Pancreas (tissue), 10 donors: ENCODE measurements at regions not wholly inside any gene's neighbourhood (a gene's known extent, or its start where the extent isn't known, plus 50 kb on each side); places are given as distances from the start of the nearest gene placed in this dataset.

ENCODE experiments used
- ATAC-seq, 4 donors: fragments of 200-7000 bp; cut with Tn5 transposase; one replicate each; pipeline versions ENCODE4 v1.8.0 to v1.9.1; 2020; ENCODE audit warnings: mild to moderate bottlenecking in 4 of 4, moderate library complexity in 4 of 4
- DNase-seq, 6 donors: peaks; one replicate each; pipeline ENCODE4 v3.0.0-alpha.2; 2020
- FAIRE-seq: peaks from 2 replicates; lab custom pipeline; 2012; peaks lifted over from hg19 to GRCh38; lab: Jason Lieb, UNC
- H3K27ac ChIP-seq, 4 donors: fragments of 200-600 bp; sonication (generic); 1 replicate in 3 of 4; 2 replicates in 1 of 4; pipeline versions ENCODE4 v1.5.0 to v1.8.0; 2020
- H3K27me3 ChIP-seq, 4 donors: fragments of 200-600 bp; one replicate each; pipeline ENCODE4 v1.8.0; 2021
- H3K36me3 ChIP-seq, 3 donors: fragments of 200-600 bp; sonication (generic) in 1 of 3; one replicate each; pipeline versions ENCODE4 v1.5.0 to v1.8.0; 2020 to 2021
- H3K4me1 ChIP-seq, 3 donors: fragments of 200-600 bp; one replicate each; pipeline ENCODE4 v1.8.0; 2021
- H3K4me3 ChIP-seq, 4 donors: fragments of 200-600 bp; sonication (generic) in 2 of 4; one replicate each; pipeline versions ENCODE4 v1.5.0 to v1.8.0; 2020 to 2021
- H3K9me3 ChIP-seq, 4 donors: fragments of 200-600 bp; one replicate each; pipeline ENCODE4 v1.8.0; 2021
- WGBS, 2 donors: extraction: QIAGEN DNeasy Blood & Tissue Kit; methylation state at CpG; one replicate each; pipeline ENCODE4 v1.1.7; 2013; 5-methylcytosine and 5-hydroxymethylcytosine counted together
- intact Hi-C, 3 donors: fragments of 100-400 bp; cut with DNase I; formaldehyde crosslinking; loops; one replicate each; pipeline versions ENCODE4 v1.11.1 to v1.14.2; 2022
- TF ChIP-seq, protein P1 (sequence below), 4 donors: fragments of 200-600 bp; sonication (generic) in 3 of 4; IDR thresholded peaks; one replicate each; pipeline versions ENCODE4 v1.5.0 to v1.8.0; 2021; ENCODE audit warnings: antibody characterized with exemption in 4 of 4
- donor health status: healthy with polysubstance abuse.
- donor health status: DM: no; HTN: no; CAD: no; lungs with moderate emphysema.
- donor health status: DM: no; HTN: no; CAD: no.
- donor health status: control.
- donor health status: control.
- donor health status: Bipolar disorder and iron deficiency.
- donor health status: DM: yes; HTN: yes; CAD: no.
- donor health status: DM: no; HTN: no; CAD: no.
- donor health status: DM: no; HTN: no; CAD: no.
- donor health status: DM: yes; HTN: yes; CAD: no.

DNA sequence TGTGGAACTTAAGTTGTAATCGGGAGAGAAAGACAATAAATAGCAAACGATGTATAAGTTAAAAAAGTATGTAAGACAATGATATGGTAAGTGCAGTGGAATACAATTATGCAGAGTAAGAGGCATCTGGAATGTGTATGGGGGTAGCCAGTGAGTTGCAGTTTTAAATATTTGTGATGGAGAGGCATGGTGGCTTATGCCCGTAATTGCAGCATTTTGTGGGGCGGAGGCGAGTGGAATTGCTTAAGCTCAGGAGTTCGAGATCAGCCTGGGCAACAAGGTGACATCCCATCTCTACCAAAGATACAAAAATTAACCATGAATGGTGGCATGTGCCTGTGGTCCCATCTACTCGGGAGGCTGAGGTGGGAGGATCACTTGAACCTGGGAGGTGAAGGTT is 52.5 kb upstream of the WDFY3 start:
- no peak overlapping the region for H3K27ac ChIP-seq
- TF ChIP-seq, protein P1, sequence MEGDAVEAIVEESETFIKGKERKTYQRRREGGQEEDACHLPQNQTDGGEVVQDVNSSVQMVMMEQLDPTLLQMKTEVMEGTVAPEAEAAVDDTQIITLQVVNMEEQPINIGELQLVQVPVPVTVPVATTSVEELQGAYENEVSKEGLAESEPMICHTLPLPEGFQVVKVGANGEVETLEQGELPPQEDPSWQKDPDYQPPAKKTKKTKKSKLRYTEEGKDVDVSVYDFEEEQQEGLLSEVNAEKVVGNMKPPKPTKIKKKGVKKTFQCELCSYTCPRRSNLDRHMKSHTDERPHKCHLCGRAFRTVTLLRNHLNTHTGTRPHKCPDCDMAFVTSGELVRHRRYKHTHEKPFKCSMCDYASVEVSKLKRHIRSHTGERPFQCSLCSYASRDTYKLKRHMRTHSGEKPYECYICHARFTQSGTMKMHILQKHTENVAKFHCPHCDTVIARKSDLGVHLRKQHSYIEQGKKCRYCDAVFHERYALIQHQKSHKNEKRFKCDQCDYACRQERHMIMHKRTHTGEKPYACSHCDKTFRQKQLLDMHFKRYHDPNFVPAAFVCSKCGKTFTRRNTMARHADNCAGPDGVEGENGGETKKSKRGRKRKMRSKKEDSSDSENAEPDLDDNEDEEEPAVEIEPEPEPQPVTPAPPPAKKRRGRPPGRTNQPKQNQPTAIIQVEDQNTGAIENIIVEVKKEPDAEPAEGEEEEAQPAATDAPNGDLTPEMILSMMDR (IDR thresholded peaks at IDR 0.05), result no peak
- H3K9me3 ChIP-seq, result no peaks in the 10 kb centered on the region
- no peak overlapping the region for H3K4me3 ChIP-seq
- no peak for DNase-seq
- no peaks in the 10 kb centered on the region for H3K36me3 ChIP-seq
- 84 to 93% methylated on average over 7 of the region's 7 CpGs for WGBS, 2 donors
- intact Hi-C loops, result no loop called here
- H3K27me3 ChIP-seq, result no peaks in the 10 kb centered on the region
- FAIRE-seq, result no peak
- ATAC-seq, result no peak
- H3K4me1 ChIP-seq, result no peaks in the 10 kb centered on the region

DNA sequence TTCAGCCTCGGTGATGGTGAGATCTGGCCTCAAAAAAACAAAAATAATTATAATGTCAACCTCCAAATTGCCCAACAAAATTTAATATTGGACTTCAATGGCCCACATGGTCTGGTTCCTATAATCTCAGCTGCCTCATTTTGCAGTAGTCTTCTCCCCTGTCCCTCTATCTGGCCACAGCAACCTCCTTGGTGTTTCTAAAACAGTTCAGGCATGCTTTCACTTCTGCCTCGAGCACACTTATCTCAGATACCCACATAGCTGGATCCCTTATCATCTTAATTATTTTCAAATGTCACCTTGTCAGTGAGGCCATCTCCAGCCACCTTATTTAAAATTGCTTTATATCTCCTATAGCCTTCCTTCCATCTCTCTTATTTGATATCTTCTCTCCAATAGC is 52.9 kb upstream of the WDFY3 start:
- DNase-seq (no peak), ATAC-seq (no peak), FAIRE-seq (no peak)
- intact Hi-C loops, result no loop called here
- no peaks in the 10 kb centered on the region for H3K9me3 ChIP-seq
- H3K36me3 ChIP-seq, result no peaks in the 10 kb centered on the region
- no peak overlapping the region for H3K27ac ChIP-seq
- no peaks in the 10 kb centered on the region for H3K4me1 ChIP-seq
- WGBS, 2 donors, result 58 to 67% methylated on average over 2 of the region's 2 CpGs
- no peak overlapping the region for H3K4me3 ChIP-seq
- TF ChIP-seq, protein P1 (IDR thresholded peaks at IDR 0.05), result no peak
- H3K27me3 ChIP-seq, result no peaks in the 10 kb centered on the region

- TF ChIP-seq, protein P1 (IDR thresholded peaks at IDR 0.05), result no peak
- intact Hi-C loops, result no loop called here
- Histone ChIP-seq H3K27ac (no peak overlapping the region), H3K9me3 (no peaks in the 10 kb centered on the region), H3K4me1 (no peaks in the 10 kb centered on the region), H3K4me3 (no peak overlapping the region), H3K27me3 (no peaks in the 10 kb centered on the region), H3K36me3 (no peaks in the 10 kb centered on the region)
- FAIRE-seq (no peak), ATAC-seq (no peak), DNase-seq (no peak)
- WGBS, 2 donors, result 77 to 82% methylated on average over 6 of the region's 6 CpGs
Observed at GRCh38 chr4:85024671-85025070, 58.2 kb upstream of the WDFY3 start.

DNA sequence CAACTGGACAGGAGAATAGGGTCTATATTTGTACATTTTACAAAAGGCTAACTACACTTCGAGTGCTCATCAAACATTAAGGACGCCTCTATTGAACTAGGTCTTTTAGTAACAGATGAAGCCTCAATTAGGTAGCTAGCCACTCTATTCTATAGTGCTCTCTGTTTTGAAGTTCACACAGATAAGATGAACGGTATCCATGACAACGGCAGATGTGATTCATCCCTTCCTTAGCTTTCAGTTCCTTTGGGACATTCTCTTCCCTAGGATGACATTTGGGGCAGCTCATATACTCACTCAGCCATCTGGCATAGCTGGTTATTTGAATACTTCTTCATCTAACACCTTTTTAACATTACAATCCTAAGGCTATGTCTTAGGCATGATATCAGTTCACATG is 62.4 kb upstream of the WDFY3 start:
- DNase-seq, result no peak
- H3K36me3 ChIP-seq, result no peaks in the 10 kb centered on the region
- TF ChIP-seq, protein P1 (IDR thresholded peaks at IDR 0.05), result no peak
- H3K9me3 ChIP-seq, result no peaks in the 10 kb centered on the region
- no peaks in the 10 kb centered on the region for H3K27me3 ChIP-seq
- peak in 1 of 4 donors; percentile 67 for ATAC-seq
- intact Hi-C loops, result no loop called here
- H3K4me1 ChIP-seq, result no peaks in the 10 kb centered on the region
- no peak overlapping the region for H3K4me3 ChIP-seq
- no peak for FAIRE-seq
- no peak overlapping the region for H3K27ac ChIP-seq
- WGBS, 2 donors, result 72 to 80% methylated on average over 4 of the region's 4 CpGs

- intact Hi-C loops, result no loop called here
- no peaks in the 10 kb centered on the region for H3K4me1 ChIP-seq
- H3K4me3 ChIP-seq, result no peak overlapping the region
- WGBS, 2 donors, result 81 to 88% methylated on average over 4 of the region's 4 CpGs
- no peaks in the 10 kb centered on the region for H3K9me3 ChIP-seq
- no peaks in the 10 kb centered on the region for H3K36me3 ChIP-seq
- ATAC-seq (no peak), DNase-seq (no peak), FAIRE-seq (no peak)
- H3K27me3 ChIP-seq, result no peaks in the 10 kb centered on the region
- H3K27ac ChIP-seq, result no peak overlapping the region
- TF ChIP-seq, protein P1 (IDR thresholded peaks at IDR 0.05), result no peak
Observed at GRCh38 chr4:85029453-85029852, 63.0 kb upstream of the WDFY3 start.
